GM23338 (cell line): ENCODE measurements at regions not wholly inside any gene's neighbourhood (a gene's known extent, or its start where the extent isn't known, plus 50 kb on each side); places are given as distances from the start of the nearest gene placed in this dataset.

Experiments
- ATAC-seq: fragments of 200-7000 bp; cut with Tn5 transposase; 3 replicates; pipeline ENCODE4 v1.9.1; 2020
- DNase-seq: peaks from one replicate; pipeline ENCODE4 v3.0.0-alpha.2; 2015; ENCODE audit warnings: low spot score
- H2AFZ ChIP-seq: fragments of 200-600 bp; sonication (generic); 2 replicates; pipeline ENCODE4 v1.8.0; 2016; ENCODE audit warnings: antibody characterized with exemption, mild to moderate bottlenecking, moderate library complexity
- H3F3A ChIP-seq: fragments of 200-600 bp; sonication (generic); replicated peaks from 2 replicates; pipeline ENCODE4 v1.8.0; 2017; ENCODE audit warnings: antibody characterized with exemption, mixed run types, low read depth
- H3K27ac ChIP-seq: fragments of 200-600 bp; sonication (generic); 2 replicates; pipeline ENCODE4 v1.6.1; 2016; ENCODE audit warnings: low read depth
- H3K27me3 ChIP-seq: fragments of 200-600 bp; sonication (generic); 2 replicates; pipeline ENCODE4 v1.8.0; 2016; ENCODE audit warnings: mild to moderate bottlenecking, mixed run types, moderate library complexity; ENCODE audit not compliant: insufficient read depth
- H3K36me3 ChIP-seq: fragments of 200-600 bp; sonication (generic); 2 replicates; pipeline ENCODE4 v1.8.0; 2016; ENCODE audit warnings: mild to moderate bottlenecking; ENCODE audit not compliant: insufficient read depth
- H3K4me1 ChIP-seq: fragments of 200-600 bp; sonication (generic); 2 replicates; pipeline ENCODE4 v1.8.0; 2016; ENCODE audit warnings: mild to moderate bottlenecking, moderate library complexity; ENCODE audit not compliant: insufficient read depth
- H3K4me2 ChIP-seq: fragments of 200-600 bp; sonication (generic); 2 replicates; pipeline ENCODE4 v1.7.1; 2017; ENCODE audit warnings: mixed run types
- H3K4me3 ChIP-seq: fragments of 200-600 bp; sonication (generic); 2 replicates; pipeline ENCODE4 v1.6.1; 2016; ENCODE audit warnings: mixed run types
- H3K79me2 ChIP-seq: fragments of 200-600 bp; sonication (generic); replicated peaks from 2 replicates; pipeline ENCODE4 v1.8.0; 2017; ENCODE audit warnings: mild to moderate bottlenecking; ENCODE audit not compliant: insufficient read depth
- H3K9me2 ChIP-seq: fragments of 200-600 bp; sonication (generic); 2 replicates; pipeline ENCODE4 v1.8.0; 2017; ENCODE audit not compliant: insufficient read depth
- H4K20me1 ChIP-seq: fragments of 200-600 bp; sonication (generic); replicated peaks from 2 replicates; pipeline ENCODE4 v1.8.0; 2017; ENCODE audit warnings: mild to moderate bottlenecking; ENCODE audit not compliant: insufficient read depth
- H3K27ac Mint-ChIP-seq: 2 replicates; pipeline ENCODE4 v1.8.0; 2020; ENCODE audit warnings: inconsistent platforms, mild to moderate bottlenecking, moderate library complexity, mixed read lengths
- H3K27me3 Mint-ChIP-seq: 3 replicates; pipeline ENCODE4 v1.8.0; 2022; ENCODE audit warnings: low read depth, mild to moderate bottlenecking, moderate library complexity, mixed read lengths, inconsistent platforms; ENCODE audit not compliant: insufficient read depth, poor library complexity
- H3K36me3 Mint-ChIP-seq: 3 replicates; pipeline ENCODE4 v1.8.0; 2021; ENCODE audit warnings: low read depth, mild to moderate bottlenecking, inconsistent platforms, moderate library complexity, mixed read lengths
- H3K4me1 Mint-ChIP-seq: 3 replicates; pipeline ENCODE4 v1.8.0; 2020; ENCODE audit warnings: mild to moderate bottlenecking, inconsistent platforms, mixed read lengths
- H3K4me3 Mint-ChIP-seq: 3 replicates; pipeline ENCODE4 v1.8.0; 2021; ENCODE audit warnings: moderate library complexity, mild to moderate bottlenecking, inconsistent platforms, mixed read lengths
- H3K9me3 Mint-ChIP-seq: 3 replicates; pipeline ENCODE4 v1.8.0; 2020; ENCODE audit warnings: moderate library complexity, mild to moderate bottlenecking, inconsistent platforms, mixed read lengths
- CREB1 ChIP-seq: fragments of 250-450 bp; sonication (Bioruptor Pico); IDR thresholded peaks from 2 replicates; pipeline ENCODE4 v1.5.0; 2020; ENCODE audit warnings: low read depth, mild to moderate bottlenecking, moderate library complexity
- CTCF ChIP-seq, 2 experiments: fragments of 200-600 bp in 1 of 2; sonication (generic) in 1 of 2; conservative IDR thresholded peaks; 2 replicates each; pipeline versions ENCODE4 v1.5.1 to v1.6.1; 2016 to 2017; ENCODE audit warnings: antibody characterized with exemption in 2 of 2, low read depth in 2 of 2, mild to moderate bottlenecking in 2 of 2, moderate library complexity in 1 of 2
- EZH2 ChIP-seq: fragments of 200-600 bp; sonication (generic); IDR thresholded peaks from one replicate; pipeline ENCODE4 v1.8.0; 2017; ENCODE audit warnings: antibody characterized with exemption, mild to moderate bottlenecking, low read depth; ENCODE audit not compliant: unreplicated experiment
- EZH2phosphoT487 ChIP-seq: fragments of 200-600 bp; sonication (generic); IDR thresholded peaks from one replicate; pipeline ENCODE4 v1.8.1; 2018; ENCODE audit warnings: antibody characterized with exemption; ENCODE audit not compliant: unreplicated experiment
- JUNB ChIP-seq: IDR thresholded peaks from one replicate; pipeline ENCODE4 v1.6.1; 2016; ENCODE audit warnings: antibody characterized with exemption; ENCODE audit not compliant: unreplicated experiment
- NANOG ChIP-seq: IDR thresholded peaks from 2 replicates; pipeline ENCODE4 v1.6.1; 2016; ENCODE audit warnings: antibody characterized with exemption, borderline replicate concordance
- POLR2AphosphoS5 ChIP-seq: IDR thresholded peaks from 2 replicates; pipeline ENCODE4 v1.6.1; 2016; ENCODE audit warnings: antibody characterized with exemption, low read depth
- STAT1 ChIP-seq: IDR thresholded peaks from one replicate; pipeline ENCODE4 v1.6.1; 2016; ENCODE audit warnings: antibody characterized with exemption; ENCODE audit not compliant: unreplicated experiment
- ZNF114 ChIP-seq: fragments of 250-450 bp; sonication (Bioruptor Pico); IDR thresholded peaks from 2 replicates; pipeline ENCODE4 v1.5.0; 2020; ENCODE audit warnings: mild to moderate bottlenecking, moderate library complexity
- ZNF331 ChIP-seq: fragments of 250-450 bp; sonication (Bioruptor Pico); IDR thresholded peaks from 2 replicates; pipeline ENCODE4 v1.5.0; 2020; ENCODE audit warnings: low read depth, mild to moderate bottlenecking, moderate library complexity
- TF ChIP-seq, protein P1 (sequence below): fragments of 250-450 bp; sonication (Bioruptor Pico); IDR thresholded peaks from 2 replicates; pipeline ENCODE4 v1.5.0; 2020; ENCODE audit warnings: mild to moderate bottlenecking, moderate library complexity
- TF ChIP-seq, protein P2 (sequence below): IDR thresholded peaks from one replicate; pipeline ENCODE4 v1.6.1; 2018; ENCODE audit warnings: antibody characterized with exemption; ENCODE audit not compliant: unreplicated experiment
- TF ChIP-seq, protein P3 (sequence below): IDR thresholded peaks from 2 replicates; pipeline ENCODE4 v1.6.1; 2016; ENCODE audit warnings: antibody characterized with exemption

GRCh38 chr14:27318774-27319420 is 721.1 kb upstream of the NOVA1 start:
- ATAC-seq (no peak), DNase-seq (no peak)
- Mint-ChIP-seq H3K4me3 (no peak overlapping the region), H3K36me3 (peaks cover 10% of the 10 kb centered on the region; the same call in 1 of the 3 replicates), H3K27ac (no peak overlapping the region), H3K27me3 (no peaks in the 10 kb centered on the region), H3K9me3 (peaks cover 13% of the 10 kb centered on the region; the same call in 2 of the 3 replicates), H3K4me1 (no peaks in the 10 kb centered on the region; the same call in 2 of the 3 replicates)
- no peak overlapping the region for H3K27ac ChIP-seq
- H3K27me3 ChIP-seq: no peaks in the 10 kb centered on the region
- TF ChIP-seq, protein P1, sequence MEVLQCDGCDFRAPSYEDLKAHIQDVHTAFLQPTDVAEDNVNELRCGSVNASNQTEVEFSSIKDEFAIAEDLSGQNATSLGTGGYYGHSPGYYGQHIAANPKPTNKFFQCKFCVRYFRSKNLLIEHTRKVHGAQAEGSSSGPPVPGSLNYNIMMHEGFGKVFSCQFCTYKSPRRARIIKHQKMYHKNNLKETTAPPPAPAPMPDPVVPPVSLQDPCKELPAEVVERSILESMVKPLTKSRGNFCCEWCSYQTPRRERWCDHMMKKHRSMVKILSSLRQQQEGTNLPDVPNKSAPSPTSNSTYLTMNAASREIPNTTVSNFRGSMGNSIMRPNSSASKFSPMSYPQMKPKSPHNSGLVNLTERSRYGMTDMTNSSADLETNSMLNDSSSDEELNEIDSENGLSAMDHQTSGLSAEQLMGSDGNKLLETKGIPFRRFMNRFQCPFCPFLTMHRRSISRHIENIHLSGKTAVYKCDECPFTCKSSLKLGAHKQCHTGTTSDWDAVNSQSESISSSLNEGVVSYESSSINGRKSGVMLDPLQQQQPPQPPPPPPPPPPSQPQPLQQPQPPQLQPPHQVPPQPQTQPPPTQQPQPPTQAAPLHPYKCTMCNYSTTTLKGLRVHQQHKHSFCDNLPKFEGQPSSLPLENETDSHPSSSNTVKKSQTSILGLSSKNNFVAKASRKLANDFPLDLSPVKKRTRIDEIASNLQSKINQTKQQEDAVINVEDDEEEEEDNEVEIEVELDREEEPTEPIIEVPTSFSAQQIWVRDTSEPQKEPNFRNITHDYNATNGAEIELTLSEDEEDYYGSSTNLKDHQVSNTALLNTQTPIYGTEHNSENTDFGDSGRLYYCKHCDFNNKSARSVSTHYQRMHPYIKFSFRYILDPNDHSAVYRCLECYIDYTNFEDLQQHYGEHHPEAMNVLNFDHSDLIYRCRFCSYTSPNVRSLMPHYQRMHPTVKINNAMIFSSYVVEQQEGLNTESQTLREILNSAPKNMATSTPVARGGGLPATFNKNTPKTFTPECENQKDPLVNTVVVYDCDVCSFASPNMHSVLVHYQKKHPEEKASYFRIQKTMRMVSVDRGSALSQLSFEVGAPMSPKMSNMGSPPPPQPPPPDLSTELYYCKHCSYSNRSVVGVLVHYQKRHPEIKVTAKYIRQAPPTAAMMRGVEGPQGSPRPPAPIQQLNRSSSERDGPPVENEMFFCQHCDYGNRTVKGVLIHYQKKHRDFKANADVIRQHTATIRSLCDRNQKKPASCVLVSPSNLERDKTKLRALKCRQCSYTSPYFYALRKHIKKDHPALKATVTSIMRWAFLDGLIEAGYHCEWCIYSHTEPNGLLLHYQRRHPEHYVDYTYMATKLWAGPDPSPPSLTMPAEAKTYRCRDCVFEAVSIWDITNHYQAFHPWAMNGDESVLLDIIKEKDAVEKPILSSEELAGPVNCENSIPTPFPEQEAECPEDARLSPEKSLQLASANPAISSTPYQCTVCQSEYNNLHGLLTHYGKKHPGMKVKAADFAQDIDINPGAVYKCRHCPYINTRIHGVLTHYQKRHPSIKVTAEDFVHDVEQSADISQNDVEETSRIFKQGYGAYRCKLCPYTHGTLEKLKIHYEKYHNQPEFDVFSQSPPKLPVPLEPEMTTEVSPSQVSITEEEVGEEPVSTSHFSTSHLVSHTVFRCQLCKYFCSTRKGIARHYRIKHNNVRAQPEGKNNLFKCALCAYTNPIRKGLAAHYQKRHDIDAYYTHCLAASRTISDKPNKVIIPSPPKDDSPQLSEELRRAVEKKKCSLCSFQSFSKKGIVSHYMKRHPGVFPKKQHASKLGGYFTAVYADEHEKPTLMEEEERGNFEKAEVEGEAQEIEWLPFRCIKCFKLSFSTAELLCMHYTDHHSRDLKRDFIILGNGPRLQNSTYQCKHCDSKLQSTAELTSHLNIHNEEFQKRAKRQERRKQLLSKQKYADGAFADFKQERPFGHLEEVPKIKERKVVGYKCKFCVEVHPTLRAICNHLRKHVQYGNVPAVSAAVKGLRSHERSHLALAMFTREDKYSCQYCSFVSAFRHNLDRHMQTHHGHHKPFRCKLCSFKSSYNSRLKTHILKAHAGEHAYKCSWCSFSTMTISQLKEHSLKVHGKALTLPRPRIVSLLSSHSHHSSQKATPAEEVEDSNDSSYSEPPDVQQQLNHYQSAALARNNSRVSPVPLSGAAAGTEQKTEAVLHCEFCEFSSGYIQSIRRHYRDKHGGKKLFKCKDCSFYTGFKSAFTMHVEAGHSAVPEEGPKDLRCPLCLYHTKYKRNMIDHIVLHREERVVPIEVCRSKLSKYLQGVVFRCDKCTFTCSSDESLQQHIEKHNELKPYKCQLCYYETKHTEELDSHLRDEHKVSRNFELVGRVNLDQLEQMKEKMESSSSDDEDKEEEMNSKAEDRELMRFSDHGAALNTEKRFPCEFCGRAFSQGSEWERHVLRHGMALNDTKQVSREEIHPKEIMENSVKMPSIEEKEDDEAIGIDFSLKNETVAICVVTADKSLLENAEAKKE: no peak
- TF ChIP-seq CTCF (conservative IDR thresholded peaks at IDR 0.05; ENCODE audit: low read depth in 2 of 2): no peak
- no peak for TF ChIP-seq ZNF331 (CRISPR knock-in tag)
- no peak for TF ChIP-seq ZNF114 (CRISPR knock-in tag)
- no peak for TF ChIP-seq POLR2AphosphoS5
- no peak for TF ChIP-seq NANOG
- no peak for TF ChIP-seq EZH2phosphoT487
- TF ChIP-seq STAT1: no peak
- TF ChIP-seq JUNB: no peak
- TF ChIP-seq EZH2: no peak
- TF ChIP-seq, protein P2, sequence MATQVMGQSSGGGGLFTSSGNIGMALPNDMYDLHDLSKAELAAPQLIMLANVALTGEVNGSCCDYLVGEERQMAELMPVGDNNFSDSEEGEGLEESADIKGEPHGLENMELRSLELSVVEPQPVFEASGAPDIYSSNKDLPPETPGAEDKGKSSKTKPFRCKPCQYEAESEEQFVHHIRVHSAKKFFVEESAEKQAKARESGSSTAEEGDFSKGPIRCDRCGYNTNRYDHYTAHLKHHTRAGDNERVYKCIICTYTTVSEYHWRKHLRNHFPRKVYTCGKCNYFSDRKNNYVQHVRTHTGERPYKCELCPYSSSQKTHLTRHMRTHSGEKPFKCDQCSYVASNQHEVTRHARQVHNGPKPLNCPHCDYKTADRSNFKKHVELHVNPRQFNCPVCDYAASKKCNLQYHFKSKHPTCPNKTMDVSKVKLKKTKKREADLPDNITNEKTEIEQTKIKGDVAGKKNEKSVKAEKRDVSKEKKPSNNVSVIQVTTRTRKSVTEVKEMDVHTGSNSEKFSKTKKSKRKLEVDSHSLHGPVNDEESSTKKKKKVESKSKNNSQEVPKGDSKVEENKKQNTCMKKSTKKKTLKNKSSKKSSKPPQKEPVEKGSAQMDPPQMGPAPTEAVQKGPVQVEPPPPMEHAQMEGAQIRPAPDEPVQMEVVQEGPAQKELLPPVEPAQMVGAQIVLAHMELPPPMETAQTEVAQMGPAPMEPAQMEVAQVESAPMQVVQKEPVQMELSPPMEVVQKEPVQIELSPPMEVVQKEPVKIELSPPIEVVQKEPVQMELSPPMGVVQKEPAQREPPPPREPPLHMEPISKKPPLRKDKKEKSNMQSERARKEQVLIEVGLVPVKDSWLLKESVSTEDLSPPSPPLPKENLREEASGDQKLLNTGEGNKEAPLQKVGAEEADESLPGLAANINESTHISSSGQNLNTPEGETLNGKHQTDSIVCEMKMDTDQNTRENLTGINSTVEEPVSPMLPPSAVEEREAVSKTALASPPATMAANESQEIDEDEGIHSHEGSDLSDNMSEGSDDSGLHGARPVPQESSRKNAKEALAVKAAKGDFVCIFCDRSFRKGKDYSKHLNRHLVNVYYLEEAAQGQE: no peak
- TF ChIP-seq, protein P3, sequence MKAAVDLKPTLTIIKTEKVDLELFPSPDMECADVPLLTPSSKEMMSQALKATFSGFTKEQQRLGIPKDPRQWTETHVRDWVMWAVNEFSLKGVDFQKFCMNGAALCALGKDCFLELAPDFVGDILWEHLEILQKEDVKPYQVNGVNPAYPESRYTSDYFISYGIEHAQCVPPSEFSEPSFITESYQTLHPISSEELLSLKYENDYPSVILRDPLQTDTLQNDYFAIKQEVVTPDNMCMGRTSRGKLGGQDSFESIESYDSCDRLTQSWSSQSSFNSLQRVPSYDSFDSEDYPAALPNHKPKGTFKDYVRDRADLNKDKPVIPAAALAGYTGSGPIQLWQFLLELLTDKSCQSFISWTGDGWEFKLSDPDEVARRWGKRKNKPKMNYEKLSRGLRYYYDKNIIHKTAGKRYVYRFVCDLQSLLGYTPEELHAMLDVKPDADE: no peak
- no peak for TF ChIP-seq CREB1 (CRISPR knock-in tag)
- H3K9me2 ChIP-seq: no peaks in the 10 kb centered on the region
- no peaks in the 10 kb centered on the region for H3K4me1 ChIP-seq
- H3K4me3 ChIP-seq: no peak overlapping the region
- H3K79me2 ChIP-seq: no peaks in the 10 kb centered on the region
- H3K4me2 ChIP-seq: no peak overlapping the region
- H3K36me3 ChIP-seq: no peaks in the 10 kb centered on the region
- H2AFZ ChIP-seq: no peak overlapping the region
- H4K20me1 ChIP-seq: no peaks in the 10 kb centered on the region
- no peaks in the 10 kb centered on the region for H3F3A ChIP-seq
